Brain microvascular endothelial cell (primary cell): ENCODE measurements at regions not wholly inside any gene's neighbourhood (a gene's known extent, or its start where the extent isn't known, plus 50 kb on each side); places are given as distances from the start of the nearest gene placed in this dataset.
A peak's percentile ranks its signal among the peaks of the same experiment; 100 is the strongest.
"Not testable (repeated sequence)": the region's sequence is repeated elsewhere in the genome, so short reads cannot be mapped to it uniquely, and the experiment has no call there.

ENCODE experiments used
- DNase-seq: peaks from one replicate; pipeline ENCODE4 v3.0.0-alpha.2; 2020
- H3K27ac ChIP-seq: fragments of 250-450 bp; sonication (Bioruptor Pico); 2 replicates; pipeline ENCODE4 v1.5.1; 2020; ENCODE audit warnings: mild to moderate bottlenecking, moderate library complexity
- H3K27me3 ChIP-seq: fragments of 250-450 bp; sonication (Bioruptor Pico); replicated peaks from 2 replicates; pipeline ENCODE4 v1.5.1; 2020; ENCODE audit warnings: mild to moderate bottlenecking
- H3K36me3 ChIP-seq: fragments of 250-450 bp; sonication (Bioruptor Pico); replicated peaks from 2 replicates; pipeline ENCODE4 v1.5.1; 2020; ENCODE audit warnings: mild to moderate bottlenecking
- H3K4me3 ChIP-seq: 2 replicates; pipeline ENCODE4 v1.5.1; 2011; ENCODE audit warnings: low read depth, mild to moderate bottlenecking, control low read depth, low read length, moderate library complexity
- in situ Hi-C: cut with HindIII; loops from 2 replicates; pipeline ENCODE4 v1.10.0; 2017; ENCODE audit warnings: low sequenced_read_pairs, low pct_ligation_motif_present
- TF ChIP-seq, protein P1 (sequence below): IDR thresholded peaks from 2 replicates; pipeline ENCODE4 v1.5.1; 2011; ENCODE audit warnings: low read depth, mild to moderate bottlenecking, moderate library complexity, low read length, control low read depth, inconsistent platforms; ENCODE audit errors: missing control alignments

DNA sequence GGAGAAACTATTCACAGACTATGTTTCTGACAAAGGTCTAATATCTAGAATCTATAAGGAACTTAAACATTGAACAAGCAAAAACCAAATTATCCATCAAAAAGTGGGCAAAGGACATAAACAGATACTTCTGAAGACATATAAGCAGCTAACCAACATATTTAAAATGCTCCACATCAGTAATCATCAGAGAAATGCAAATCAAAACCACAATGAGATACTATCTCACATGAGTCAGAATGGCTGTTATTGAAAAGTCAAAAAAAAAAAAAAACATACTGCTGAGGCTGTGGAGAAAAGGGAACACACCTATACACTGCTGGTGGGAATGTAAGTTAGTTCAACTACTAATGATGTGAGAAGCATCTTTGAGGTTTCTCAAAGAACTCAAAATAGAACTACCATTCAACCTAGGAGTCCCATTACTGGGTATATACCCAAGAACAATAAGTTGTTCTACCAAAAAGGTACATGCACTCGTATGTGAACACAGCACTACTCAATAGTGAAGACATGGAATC is 220.4 kb upstream of the TFPI start:
- TF ChIP-seq, protein P1, sequence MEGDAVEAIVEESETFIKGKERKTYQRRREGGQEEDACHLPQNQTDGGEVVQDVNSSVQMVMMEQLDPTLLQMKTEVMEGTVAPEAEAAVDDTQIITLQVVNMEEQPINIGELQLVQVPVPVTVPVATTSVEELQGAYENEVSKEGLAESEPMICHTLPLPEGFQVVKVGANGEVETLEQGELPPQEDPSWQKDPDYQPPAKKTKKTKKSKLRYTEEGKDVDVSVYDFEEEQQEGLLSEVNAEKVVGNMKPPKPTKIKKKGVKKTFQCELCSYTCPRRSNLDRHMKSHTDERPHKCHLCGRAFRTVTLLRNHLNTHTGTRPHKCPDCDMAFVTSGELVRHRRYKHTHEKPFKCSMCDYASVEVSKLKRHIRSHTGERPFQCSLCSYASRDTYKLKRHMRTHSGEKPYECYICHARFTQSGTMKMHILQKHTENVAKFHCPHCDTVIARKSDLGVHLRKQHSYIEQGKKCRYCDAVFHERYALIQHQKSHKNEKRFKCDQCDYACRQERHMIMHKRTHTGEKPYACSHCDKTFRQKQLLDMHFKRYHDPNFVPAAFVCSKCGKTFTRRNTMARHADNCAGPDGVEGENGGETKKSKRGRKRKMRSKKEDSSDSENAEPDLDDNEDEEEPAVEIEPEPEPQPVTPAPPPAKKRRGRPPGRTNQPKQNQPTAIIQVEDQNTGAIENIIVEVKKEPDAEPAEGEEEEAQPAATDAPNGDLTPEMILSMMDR = no peak
- no peaks in the 10 kb centered on the region for H3K36me3 ChIP-seq
- in situ Hi-C loops = no loop called here
- no peaks in the 10 kb centered on the region for H3K27me3 ChIP-seq
- no peak overlapping the region for H3K27ac ChIP-seq
- DNase-seq = no peak
- H3K4me3 ChIP-seq = no peak overlapping the region

DNA sequence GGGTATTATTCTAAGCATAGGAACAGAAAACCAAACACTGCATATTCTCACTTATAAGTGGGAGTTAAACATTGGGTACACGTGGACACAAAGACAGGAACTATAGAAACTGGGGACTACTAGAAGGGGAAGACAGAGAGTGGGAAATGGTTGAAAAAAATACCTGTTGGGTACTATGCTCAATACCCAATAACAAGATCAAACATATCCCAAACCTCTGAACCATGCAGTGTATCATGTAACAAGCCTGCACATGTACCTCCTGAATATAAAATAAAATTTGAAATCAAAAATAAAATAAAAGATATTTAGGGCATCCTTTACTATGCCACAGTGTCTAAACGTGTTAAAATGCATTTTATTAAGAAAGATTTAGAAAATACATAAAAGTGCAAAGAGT is 221.0 kb upstream of the TFPI start:
- Histone ChIP-seq H3K27ac (no peak overlapping the region), H3K27me3 (no peaks in the 10 kb centered on the region), H3K36me3 (no peaks in the 10 kb centered on the region), H3K4me3 (no peak overlapping the region)
- TF ChIP-seq, protein P1 = no peak
- DNase-seq = no peak
- in situ Hi-C loops = no loop called here

DNA sequence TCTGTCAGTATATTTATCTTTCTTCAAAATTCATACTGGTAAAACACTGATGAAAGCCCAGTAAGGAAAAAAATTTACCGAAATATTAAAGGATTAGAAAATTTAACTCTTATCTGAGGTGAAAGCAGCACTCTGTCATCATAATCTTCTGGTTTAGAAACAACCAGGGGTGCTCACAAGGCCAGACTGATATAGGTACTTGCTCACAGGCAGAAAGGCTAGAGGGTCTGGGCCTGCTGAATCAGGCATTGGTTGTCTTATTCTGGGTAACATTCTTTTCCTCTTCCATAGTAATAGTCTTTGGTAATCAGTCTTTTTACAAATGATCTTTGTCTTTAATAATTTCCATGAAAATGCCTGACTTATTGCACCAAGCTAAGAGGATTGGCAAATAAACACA is 221.4 kb upstream of the TFPI start:
- Histone ChIP-seq H3K27ac (no peak overlapping the region), H3K27me3 (no peaks in the 10 kb centered on the region), H3K4me3 (no peak overlapping the region), H3K36me3 (no peaks in the 10 kb centered on the region)
- DNase-seq = peak; percentile 22
- in situ Hi-C loops = no loop called here
- TF ChIP-seq, protein P1 = no peak

DNA sequence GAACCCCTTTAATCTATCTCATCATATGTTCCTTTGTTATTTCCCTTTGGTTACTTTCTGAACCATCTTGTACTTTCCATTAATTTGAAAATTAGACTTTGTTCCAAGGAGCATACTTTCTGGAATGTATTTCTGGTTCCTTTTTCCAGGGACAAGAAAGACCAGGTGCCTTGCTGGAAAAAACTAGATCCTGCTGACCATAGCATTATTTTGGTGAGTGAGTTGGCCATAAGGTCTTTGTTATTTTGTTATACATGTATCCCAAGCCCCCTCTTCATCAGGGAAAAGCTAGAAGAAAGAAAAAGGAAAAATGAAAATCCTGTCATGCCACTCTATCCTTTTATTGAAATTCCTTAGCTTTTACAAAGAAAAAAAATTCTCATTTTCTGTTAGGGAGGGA is 228.1 kb upstream of the TFPI start:
- Histone ChIP-seq H3K27ac (no peak overlapping the region), H3K4me3 (no peak overlapping the region), H3K36me3 (no peaks in the 10 kb centered on the region), H3K27me3 (no peaks in the 10 kb centered on the region)
- TF ChIP-seq, protein P1 = no peak
- no peak for DNase-seq
- in situ Hi-C loops = no loop called here

DNA sequence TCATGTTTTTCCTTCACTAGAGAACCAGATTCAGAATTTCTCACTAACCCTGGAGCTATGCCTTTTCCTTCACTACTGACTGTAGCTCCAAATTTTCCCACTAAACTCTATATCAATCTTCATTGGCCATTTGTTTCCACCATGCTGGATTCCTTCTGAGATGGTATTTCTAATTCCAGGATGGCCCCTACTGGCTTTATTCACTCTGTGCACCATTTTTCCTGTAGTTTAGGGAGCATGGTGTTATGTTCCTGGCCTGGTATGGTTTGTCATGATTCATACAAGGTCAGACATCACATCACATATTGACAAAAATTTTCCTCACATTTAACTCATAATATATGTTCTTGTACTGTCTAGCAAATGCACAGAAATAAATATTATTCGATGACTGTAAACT is 229.2 kb upstream of the TFPI start:
- Histone ChIP-seq H3K27me3 (no peaks in the 10 kb centered on the region), H3K36me3 (no peaks in the 10 kb centered on the region), H3K4me3 (no peak overlapping the region), H3K27ac (no peak overlapping the region)
- in situ Hi-C loops = no loop called here
- TF ChIP-seq, protein P1 = no peak
- peak; percentile 10 for DNase-seq

DNA sequence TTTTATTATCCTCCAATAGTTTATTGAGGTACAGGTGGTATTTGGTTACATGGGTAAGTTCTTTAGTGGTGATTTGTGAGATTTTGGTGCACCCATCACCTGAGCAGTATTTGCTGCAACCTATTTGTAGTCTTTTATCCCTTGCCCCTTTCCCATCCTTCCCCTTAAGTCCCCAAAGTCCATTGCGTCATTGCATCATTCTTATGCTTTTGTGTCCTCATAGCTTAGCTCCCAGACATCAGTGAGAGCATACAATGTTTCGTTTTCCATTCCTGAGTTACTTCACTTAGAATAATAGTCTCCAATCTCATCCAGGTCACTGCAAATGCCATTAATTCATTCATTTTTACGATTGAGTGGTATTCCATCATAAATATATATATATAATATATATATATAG is 229.9 kb upstream of the TFPI start:
- H3K27me3 ChIP-seq, H3K27ac ChIP-seq, in situ Hi-C loops, DNase-seq, H3K36me3 ChIP-seq, H3K4me3 ChIP-seq: not testable (repeated sequence)
